HCT116 (cell line): ENCODE measurements at regions not wholly inside any gene's neighbourhood (a gene's known extent, or its start where the extent isn't known, plus 50 kb on each side); places are given as distances from the start of the nearest gene placed in this dataset.

Source experiments
- ELF1 ChIP-seq: IDR thresholded peaks from 2 replicates; pipeline ENCODE4 v1.6.1; 2012; ENCODE audit warnings: low read depth, borderline replicate concordance
- EZH2 ChIP-seq: fragments of 200-600 bp; sonication (generic); IDR thresholded peaks from 2 replicates; pipeline ENCODE4 v1.6.1; 2017; ENCODE audit warnings: antibody characterized with exemption, mixed run types
- EZH2phosphoT487 ChIP-seq: fragments of 200-600 bp; IDR thresholded peaks from 2 replicates; pipeline ENCODE4 v1.6.1; 2018; ENCODE audit warnings: antibody characterized with exemption, borderline replicate concordance
- POLR2A ChIP-seq: IDR thresholded peaks from 2 replicates; pipeline ENCODE4 v1.7.0; 2011; ENCODE audit warnings: borderline replicate concordance; ENCODE audit not compliant: insufficient read depth, insufficient read length; ENCODE audit errors: extremely low read depth
- POLR2AphosphoS5 ChIP-seq: IDR thresholded peaks from 2 replicates; pipeline ENCODE4 v1.6.1; 2011; ENCODE audit warnings: mild to moderate bottlenecking, low read depth, low read length, moderate library complexity
- TF ChIP-seq, protein P1 (sequence below): IDR thresholded peaks from 2 replicates; pipeline ENCODE4 v1.6.1; 2012
- TF ChIP-seq, protein P2 (sequence below), 3 experiments: fragments of 200-600 bp in 1 of 3; sonication (generic) in 1 of 3; IDR thresholded peaks in 2 of 3; conservative IDR thresholded peaks in 1 of 3; 2 replicates each; pipeline ENCODE4 v1.5.1; 2012 to 2017; ENCODE audit warnings: low read depth in 2 of 3, low read length in 2 of 3, antibody characterized with exemption in 1 of 3, borderline replicate concordance in 1 of 3, control low read depth in 1 of 3, mild to moderate bottlenecking in 1 of 3, mixed read lengths in 1 of 3, mixed run types in 1 of 3, moderate library complexity in 1 of 3; ENCODE audit not compliant: insufficient read depth in 1 of 3
- TF ChIP-seq, protein P3 (sequence below): IDR thresholded peaks from 2 replicates; pipeline ENCODE4 v1.6.1; 2011; ENCODE audit warnings: mild to moderate bottlenecking, low read length, moderate library complexity; ENCODE audit not compliant: insufficient replicate concordance; ENCODE audit errors: extremely low read depth
- TF ChIP-seq, protein P4 (sequence below): IDR thresholded peaks from 2 replicates; pipeline ENCODE4 v1.6.1; 2012

DNA sequence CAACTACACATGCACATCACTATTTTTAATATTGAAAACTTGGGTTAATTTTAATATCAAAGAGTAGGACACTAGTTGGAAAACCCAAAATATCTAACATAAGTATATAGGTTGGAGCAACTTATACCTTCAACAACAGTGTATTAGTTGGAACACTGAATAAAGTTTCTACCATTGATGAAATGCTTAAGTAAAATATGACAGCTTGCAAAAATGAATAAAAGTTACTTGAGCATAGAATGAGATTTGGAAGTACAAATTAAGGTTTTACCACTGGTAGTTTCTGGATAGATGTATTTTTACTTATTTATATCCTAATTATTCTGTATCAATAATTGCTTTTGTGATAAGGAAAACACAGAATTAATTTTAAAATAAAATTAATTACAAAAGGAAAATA is 1079.6 kb downstream of the ADGRL3 start:
- TF ChIP-seq, protein P1, sequence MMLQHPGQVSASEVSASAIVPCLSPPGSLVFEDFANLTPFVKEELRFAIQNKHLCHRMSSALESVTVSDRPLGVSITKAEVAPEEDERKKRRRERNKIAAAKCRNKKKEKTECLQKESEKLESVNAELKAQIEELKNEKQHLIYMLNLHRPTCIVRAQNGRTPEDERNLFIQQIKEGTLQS: no peak
- TF ChIP-seq, protein P2, sequence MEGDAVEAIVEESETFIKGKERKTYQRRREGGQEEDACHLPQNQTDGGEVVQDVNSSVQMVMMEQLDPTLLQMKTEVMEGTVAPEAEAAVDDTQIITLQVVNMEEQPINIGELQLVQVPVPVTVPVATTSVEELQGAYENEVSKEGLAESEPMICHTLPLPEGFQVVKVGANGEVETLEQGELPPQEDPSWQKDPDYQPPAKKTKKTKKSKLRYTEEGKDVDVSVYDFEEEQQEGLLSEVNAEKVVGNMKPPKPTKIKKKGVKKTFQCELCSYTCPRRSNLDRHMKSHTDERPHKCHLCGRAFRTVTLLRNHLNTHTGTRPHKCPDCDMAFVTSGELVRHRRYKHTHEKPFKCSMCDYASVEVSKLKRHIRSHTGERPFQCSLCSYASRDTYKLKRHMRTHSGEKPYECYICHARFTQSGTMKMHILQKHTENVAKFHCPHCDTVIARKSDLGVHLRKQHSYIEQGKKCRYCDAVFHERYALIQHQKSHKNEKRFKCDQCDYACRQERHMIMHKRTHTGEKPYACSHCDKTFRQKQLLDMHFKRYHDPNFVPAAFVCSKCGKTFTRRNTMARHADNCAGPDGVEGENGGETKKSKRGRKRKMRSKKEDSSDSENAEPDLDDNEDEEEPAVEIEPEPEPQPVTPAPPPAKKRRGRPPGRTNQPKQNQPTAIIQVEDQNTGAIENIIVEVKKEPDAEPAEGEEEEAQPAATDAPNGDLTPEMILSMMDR (IDR thresholded peaks at IDR 0.05 in 2 of 3, conservative IDR thresholded peaks at IDR 0.05 in 1 of 3; ENCODE audit: borderline replicate concordance in 1 of 3, insufficient read depth in 1 of 3, low read depth in 2 of 3, low read length in 2 of 3): no peak
- TF ChIP-seq POLR2AphosphoS5: no peak
- no peak for TF ChIP-seq POLR2A
- TF ChIP-seq, protein P3, sequence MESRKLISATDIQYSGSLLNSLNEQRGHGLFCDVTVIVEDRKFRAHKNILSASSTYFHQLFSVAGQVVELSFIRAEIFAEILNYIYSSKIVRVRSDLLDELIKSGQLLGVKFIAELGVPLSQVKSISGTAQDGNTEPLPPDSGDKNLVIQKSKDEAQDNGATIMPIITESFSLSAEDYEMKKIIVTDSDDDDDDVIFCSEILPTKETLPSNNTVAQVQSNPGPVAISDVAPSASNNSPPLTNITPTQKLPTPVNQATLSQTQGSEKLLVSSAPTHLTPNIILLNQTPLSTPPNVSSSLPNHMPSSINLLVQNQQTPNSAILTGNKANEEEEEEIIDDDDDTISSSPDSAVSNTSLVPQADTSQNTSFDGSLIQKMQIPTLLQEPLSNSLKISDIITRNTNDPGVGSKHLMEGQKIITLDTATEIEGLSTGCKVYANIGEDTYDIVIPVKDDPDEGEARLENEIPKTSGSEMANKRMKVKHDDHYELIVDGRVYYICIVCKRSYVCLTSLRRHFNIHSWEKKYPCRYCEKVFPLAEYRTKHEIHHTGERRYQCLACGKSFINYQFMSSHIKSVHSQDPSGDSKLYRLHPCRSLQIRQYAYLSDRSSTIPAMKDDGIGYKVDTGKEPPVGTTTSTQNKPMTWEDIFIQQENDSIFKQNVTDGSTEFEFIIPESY: no peak
- TF ChIP-seq ELF1: no peak
- no peak for TF ChIP-seq EZH2phosphoT487
- TF ChIP-seq, protein P4, sequence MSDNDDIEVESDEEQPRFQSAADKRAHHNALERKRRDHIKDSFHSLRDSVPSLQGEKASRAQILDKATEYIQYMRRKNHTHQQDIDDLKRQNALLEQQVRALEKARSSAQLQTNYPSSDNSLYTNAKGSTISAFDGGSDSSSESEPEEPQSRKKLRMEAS: no peak
- TF ChIP-seq EZH2: no peak
